CD4-positive, alpha-beta T cell treated with Interleukin-6 at 100 ng/mL for 8 hours (primary cell): ENCODE measurements at regions not wholly inside any gene's neighbourhood (a gene's known extent, or its start where the extent isn't known, plus 50 kb on each side); places are given as distances from the start of the nearest gene placed in this dataset.

ENCODE experiments used
- DNase-seq: peaks from one replicate; pipeline ENCODE4 v3.0.0-alpha.2; 2020; ENCODE audit warnings: mixed read lengths, low spot score

DNA sequence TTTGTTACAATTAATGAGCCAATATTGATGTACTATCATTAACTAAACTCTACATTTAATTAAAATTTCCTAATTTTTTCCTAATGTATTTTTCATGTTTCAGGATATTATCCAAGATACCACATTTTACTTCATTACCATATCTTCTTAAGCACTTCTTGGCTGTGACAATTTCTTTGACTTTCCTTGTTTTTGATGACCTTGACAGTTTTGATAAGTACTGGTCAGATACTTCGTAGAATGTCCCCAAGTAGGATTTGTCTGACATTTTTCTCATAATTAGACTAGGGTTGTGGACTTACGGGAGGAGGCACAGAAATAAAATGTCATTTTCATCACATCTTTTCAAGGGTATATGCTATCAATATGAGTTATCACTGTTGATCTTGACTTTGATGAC, 700.9 kb downstream of the BCL11B start:
- no peak for DNase-seq

DNA sequence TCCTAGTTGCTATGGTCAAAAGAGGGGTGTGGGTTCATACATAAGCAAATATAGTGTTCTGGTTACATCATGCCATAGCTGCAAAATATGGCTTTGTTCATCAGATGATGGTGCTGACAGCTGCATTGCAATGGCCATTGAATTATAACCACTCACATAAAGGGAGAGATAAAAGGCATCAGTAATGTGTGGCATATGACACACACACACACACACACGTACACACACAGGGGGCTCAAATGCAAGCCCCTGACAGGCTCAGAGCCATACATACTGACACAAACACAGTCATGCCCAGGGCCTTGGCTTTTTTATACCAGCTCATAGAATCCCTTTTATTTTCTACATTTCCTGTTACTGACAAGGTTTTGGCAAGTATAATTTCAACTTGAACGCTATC, 698.9 kb downstream of the BCL11B start:
- no peak for DNase-seq

GRCh38 chr14:98576463-98576862, 695.5 kb downstream of the BCL11B start:
- no peak for DNase-seq

DNA sequence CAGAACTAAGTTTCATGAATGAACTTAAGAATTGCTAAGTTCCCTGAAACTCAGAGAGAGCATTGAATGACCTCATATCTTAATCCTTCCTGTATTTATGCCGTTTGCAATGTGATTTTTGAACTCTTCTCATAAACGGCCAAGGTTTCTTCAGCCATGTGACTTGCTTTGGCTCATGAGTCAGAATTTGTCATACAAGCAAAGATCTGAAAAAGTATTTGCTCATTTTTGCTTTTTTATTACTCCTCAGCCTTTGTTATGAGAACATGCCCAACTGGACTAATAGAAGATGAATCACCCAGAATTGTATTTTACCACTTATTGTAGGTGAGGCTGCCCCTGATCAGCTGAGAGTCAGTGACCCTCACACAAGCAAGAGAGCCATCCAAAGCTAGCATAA, 693.8 kb downstream of the BCL11B start:
- no peak for DNase-seq

DNA sequence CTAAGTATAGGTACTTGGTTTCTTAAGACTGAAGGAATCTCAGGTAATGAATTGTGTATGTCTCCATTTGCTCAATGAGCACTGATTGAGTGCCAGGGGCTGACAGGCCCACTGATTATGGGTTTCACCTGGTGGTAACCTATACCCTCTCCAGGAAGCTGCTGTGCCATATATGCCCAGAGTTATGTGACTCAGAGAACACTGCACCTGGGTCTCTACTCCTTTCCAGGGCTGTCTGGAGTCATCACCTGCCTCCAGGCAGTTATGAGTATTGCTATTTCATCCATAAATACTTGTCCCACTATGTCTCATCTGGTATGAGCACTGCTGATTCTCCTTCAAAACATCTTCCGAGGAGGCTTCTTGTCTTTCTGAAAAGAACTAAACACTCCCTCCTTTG, 692.9 kb downstream of the BCL11B start:
- DNase-seq: no peak

GRCh38 chr14:98580131-98580678, 691.8 kb downstream of the BCL11B start:
- DNase-seq: no peak

- DNase-seq: no peak
Measured at GRCh38 chr14:98582276-98582675, 689.7 kb downstream of the BCL11B start.

DNA sequence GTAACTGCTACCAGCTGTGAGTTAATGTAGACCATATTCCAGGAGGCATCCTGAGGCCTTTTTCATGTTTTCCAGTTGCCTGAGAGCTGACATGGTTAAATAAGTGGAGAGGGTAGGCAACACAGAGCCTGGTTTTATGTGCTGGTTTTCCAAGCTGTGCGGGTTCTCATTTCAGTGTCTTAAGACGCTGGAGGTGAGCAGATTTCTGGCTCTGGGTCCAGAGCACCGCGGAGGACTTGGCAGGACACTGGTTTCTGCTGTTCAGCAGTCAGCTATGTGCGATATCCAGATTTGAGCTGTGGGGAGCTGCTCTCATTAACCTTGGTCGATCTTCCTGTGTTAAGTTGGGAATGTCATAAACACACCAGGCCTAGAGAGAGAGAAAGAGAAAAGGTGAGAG, 680.8 kb downstream of the BCL11B start:
- no peak for DNase-seq

DNA sequence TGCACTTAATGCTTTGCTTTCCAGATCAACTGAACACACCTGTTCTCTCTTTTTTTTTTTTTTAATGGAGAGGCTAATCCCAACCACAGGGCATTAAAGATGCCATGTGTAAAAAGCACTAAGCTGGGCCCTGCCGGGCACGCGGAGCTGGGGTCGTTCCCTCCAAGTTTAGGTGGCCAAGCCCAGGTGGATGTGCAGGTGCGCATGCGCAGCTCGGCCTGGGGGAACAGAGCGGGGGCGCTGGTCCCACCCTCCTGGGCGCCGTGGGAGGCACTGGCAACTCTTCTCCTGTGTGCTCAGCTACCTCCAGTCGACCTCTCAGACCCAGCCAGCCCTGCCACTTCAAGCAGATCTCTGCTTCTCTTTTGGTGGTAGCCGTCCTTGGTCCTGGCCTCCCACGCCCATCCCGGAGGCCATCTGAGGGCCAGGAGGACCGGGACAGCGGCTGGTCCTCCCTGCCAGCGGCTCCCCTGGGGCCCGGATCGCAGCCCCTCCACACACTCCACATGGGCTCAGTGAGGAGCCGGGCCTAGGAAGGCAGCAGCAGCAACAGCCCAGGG, 679.3 kb downstream of the BCL11B start:
- DNase-seq: no peak

- DNase-seq: no peak
Measured at GRCh38 chr14:98593361-98593761, 678.6 kb downstream of the BCL11B start.

DNA sequence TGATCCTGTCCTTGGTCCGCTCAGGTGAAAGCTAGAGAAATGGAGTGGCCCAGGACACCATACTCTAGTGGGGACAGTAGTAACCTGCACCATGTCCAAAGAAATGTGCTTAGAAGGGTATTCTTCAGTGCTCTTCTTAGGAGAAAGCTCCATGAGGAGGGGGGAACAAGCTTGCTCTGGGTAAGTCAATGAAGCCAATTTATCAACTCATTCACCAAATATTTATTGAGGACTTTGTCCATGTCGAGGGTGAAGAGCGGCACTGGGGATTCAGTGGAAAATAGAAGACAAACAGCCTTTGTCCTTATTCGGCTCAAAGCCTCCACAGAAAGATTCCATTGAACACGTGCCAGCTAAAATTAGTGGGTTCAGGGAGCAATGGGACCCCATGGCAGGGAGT, 677.8 kb downstream of the BCL11B start:
- DNase-seq: no peak

DNA sequence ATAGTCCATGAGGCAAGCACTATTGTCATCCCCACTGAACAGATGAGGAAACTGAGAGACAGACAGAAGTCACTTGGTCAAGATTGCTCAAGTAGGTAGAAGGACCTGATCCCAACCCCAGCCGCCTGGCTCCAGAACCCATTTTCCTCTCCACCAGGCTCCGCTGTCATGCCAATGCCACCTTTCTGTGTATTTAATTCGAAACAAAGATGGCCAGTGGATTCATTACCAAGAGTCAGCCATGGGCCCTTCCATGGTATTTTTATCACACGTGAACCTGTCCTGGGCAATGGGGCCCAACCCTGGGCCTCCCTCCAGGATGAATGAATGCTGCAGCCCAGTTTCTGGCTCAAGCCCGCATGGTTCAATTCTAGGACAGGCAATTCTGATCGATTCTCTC, 673.4 kb downstream of the BCL11B start:
- no peak for DNase-seq

- no peak for DNase-seq
Measured at GRCh38 chr14:98599082-98599481, 672.9 kb downstream of the BCL11B start.

GRCh38 chr14:98602983-98603382, 669.0 kb downstream of the BCL11B start:
- no peak for DNase-seq

DNA sequence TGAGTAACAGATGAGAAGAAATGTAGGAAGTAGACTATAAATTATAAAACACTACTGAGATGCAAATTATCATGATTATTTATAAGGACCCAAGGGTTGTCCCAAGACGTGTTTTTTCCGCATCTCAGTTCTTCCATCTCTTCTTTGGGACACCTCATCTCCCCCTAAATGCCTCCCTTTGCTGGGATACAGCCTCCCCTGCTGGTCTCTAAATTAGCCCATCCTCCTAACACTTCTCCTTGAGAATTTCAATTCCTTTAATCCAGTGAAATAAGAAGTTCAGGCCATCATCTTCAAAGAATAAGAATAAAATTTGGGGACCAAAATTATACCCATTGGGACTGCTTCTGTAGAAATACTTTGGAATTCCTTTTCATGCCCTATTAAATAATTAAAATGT, 667.0 kb downstream of the BCL11B start:
- DNase-seq: no peak

DNA sequence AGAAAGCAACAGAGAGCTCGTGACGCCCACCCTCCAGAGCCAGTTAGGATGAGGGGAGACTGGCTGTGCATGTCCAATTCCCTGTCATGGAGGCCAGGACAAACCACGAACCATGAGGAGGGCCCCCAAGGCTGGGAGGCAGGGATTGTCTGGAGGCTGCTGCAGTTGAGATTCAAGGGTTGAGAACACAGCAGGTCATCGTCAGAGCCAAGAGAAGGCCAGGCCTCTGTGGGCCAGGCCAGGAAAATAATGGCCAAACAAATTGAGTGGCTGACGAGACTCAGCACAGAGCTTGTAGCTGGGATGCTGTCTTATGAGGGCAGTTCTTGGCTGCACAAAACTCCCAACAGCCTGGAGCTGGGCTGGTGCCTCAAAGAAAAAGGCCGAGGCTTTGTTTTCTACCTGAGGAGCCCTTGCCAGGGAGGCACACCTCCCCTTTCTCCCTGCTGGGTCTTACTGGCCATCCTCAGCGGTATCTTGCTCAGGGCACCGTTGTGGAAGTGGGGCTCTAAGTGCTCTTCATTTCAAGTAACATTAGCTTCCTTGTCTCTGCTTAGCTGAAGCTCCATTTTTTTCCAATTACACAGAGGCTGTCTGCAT, 665.9 kb downstream of the BCL11B start:
- no peak for DNase-seq

DNA sequence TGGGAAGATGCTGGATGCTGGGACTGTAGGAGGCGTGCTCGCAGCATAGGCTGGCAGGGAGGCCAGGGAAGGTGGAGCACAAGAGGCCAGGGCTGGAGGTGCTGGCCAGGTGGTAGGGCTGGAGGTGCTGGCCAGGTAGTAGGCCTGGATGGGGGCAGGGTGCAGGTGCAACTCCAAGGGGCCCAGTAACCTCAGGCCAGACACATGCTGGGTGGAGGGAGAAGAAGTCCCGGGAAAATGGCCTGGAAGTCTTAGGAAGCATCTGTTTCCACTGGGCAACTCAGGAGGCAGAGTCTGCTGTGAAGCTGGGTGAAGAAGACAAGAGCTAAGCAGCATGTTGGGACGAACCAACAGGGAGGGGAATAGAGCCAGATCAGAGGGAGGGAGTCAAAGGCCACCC, 665.2 kb downstream of the BCL11B start:
- no peak for DNase-seq

DNA sequence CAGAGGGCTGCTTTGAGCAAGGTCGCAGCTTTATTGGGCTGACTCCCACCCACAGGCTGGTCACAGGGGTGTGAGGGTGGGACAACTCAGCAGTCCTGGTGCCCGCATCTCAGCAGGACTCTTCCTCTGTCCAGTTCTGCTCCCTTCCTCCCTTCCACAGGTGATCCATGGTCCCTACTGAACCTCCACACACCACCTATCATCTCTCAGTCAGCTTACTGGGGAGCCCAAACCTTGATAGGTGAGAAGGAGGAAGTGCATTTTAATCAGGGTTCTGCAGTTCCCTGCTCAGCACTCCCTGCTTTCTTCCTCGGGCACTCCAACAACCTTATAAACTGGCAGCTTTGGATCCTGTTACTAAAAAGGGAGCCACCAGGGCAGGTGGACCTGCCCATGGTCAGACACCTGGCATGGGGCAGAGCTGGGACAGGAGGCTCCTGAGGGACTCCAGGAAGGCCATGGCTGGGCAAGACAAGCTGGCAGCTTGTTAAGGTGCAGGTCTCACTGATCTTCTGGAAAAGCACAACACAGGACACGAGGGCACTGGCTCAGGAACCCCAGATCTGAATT, 664.6 kb downstream of the BCL11B start:
- no peak for DNase-seq

- DNase-seq: no peak
Measured at GRCh38 chr14:98608071-98609060, 663.6 kb downstream of the BCL11B start.

- no peak for DNase-seq
Measured at GRCh38 chr14:98612434-98613200, 659.4 kb downstream of the BCL11B start.

GRCh38 chr14:98614741-98615140, 657.3 kb downstream of the BCL11B start:
- DNase-seq: no peak
